ENCODE measurements at regions not wholly inside any gene's neighbourhood (a gene's known extent, or its start where the extent isn't known, plus 50 kb on each side); places are given as distances from the start of the nearest gene placed in this dataset.

DNA sequence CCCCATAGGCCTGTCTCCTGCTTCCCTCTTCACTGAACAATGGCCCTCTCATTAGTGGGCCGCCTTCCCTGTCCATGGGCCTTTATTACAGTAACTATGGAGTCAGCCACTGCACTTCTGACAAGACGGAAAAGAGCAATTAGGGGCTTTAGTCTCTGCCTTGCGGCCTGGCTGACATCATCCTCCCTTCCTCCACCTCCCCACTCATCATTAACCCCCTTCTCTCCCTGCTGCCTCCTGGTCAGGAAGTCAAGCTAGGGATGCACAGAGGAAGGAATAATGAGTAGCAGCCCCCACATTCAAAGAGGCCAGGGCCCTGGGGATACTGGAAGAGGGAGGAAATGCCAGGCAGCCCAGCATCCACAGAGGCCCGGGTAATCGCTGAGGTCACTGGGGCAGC is 101.6 kb upstream of the PLXNA4 start:
- DNase-seq: no peak
- no peak overlapping the region for H3K27ac ChIP-seq
- H3K4me3 ChIP-seq: no peak overlapping the region
- H3K9me3 ChIP-seq: no peaks in the 10 kb centered on the region
- TF ChIP-seq, protein P1, sequence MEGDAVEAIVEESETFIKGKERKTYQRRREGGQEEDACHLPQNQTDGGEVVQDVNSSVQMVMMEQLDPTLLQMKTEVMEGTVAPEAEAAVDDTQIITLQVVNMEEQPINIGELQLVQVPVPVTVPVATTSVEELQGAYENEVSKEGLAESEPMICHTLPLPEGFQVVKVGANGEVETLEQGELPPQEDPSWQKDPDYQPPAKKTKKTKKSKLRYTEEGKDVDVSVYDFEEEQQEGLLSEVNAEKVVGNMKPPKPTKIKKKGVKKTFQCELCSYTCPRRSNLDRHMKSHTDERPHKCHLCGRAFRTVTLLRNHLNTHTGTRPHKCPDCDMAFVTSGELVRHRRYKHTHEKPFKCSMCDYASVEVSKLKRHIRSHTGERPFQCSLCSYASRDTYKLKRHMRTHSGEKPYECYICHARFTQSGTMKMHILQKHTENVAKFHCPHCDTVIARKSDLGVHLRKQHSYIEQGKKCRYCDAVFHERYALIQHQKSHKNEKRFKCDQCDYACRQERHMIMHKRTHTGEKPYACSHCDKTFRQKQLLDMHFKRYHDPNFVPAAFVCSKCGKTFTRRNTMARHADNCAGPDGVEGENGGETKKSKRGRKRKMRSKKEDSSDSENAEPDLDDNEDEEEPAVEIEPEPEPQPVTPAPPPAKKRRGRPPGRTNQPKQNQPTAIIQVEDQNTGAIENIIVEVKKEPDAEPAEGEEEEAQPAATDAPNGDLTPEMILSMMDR (IDR thresholded peaks at IDR 0.05): no peak
- no peak for TF ChIP-seq POLR2A (IDR thresholded peaks at IDR 0.05)
- H3K36me3 ChIP-seq: no peaks in the 10 kb centered on the region
- 62 to 73% (median 70%) methylated on average over 5 of the region's 5 CpGs for WGBS, 4 donors
- peaks cover 0 to 3% (median 0%) of the 10 kb centered on the region in 9 donors for H3K27me3 ChIP-seq
- H3K4me1 ChIP-seq: no peaks in the 10 kb centered on the region
- intact Hi-C loops (cut with DNase I): no loop called here
- ATAC-seq: no peak

DNA sequence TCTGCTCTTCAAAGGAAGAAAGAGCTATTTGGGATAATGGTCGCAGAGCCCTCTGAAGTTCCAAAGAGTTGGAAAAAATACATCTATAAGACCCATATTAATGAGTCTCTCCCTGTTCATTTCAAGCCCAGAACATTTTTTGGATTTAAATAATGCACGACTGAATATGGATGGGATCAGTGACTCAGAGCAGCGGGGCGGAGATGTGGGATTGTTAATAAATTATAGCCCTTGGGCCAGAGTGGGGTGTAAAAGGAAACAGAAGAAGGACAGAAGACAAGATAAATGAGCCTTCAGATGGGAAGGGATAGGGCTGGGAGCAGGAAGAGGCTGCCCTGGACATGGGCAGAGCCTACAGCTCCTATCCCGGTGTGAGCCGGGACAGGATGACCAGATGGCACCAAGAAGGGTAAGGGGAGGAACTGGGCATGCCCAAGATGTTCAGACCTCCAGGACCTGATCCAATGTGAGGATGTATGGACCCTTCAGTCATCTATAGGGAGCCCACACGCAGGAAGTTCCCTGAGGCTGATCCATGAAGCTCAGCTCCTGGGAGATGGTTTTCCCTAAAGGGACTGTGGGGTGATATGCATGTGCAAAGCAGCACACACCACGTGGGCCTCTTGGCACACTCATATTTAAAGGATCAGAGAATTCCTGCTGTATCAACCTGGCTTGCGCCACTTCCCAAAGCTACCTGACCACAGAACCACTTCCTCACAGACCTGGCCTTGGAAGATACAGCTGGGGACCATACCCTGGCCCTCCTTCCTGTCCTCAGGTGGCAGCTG is 96.1 kb upstream of the PLXNA4 start:
- Histone ChIP-seq H3K4me3 (no peak overlapping the region), H3K36me3 (no peaks in the 10 kb centered on the region), H3K27me3 (no peaks in the 10 kb centered on the region), H3K4me1 (no peaks in the 10 kb centered on the region), H3K27ac (no peak overlapping the region), H3K9me3 (no peaks in the 10 kb centered on the region)
- DNase-seq: no peak
- ATAC-seq: no peak
- WGBS, 4 donors: 86 to 90% (median 87%) methylated on average over 8 to 9 of the region's 9 CpGs
- TF ChIP-seq, protein P1 (IDR thresholded peaks at IDR 0.05): no peak
- TF ChIP-seq POLR2A (IDR thresholded peaks at IDR 0.05): no peak
- intact Hi-C loops (cut with DNase I): no loop called here

DNA sequence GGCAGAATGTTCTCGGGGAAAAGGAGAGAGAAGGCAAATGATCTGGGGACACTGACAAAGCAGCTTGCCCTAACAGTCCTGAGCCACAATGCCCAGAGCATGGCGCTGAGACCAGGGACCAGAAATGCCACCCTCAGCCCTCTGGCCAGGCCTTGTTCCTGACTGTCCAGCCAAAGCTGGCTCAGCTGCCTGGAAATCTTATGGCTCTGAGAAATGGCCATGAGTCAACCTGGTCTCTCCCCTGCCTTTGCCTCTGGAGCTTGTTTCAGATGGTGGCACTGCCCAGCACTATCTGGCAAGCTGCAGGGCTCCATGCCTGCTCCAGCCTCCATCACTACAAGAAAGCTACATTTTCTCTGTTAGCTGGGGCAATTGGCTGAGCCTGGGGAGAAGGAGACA is 90.5 kb upstream of the PLXNA4 start:
- no peaks in the 10 kb centered on the region for H3K27me3 ChIP-seq
- 92 to 96% (median 94%) methylated on average over 2 of the region's 2 CpGs for WGBS, 4 donors
- DNase-seq (no peak), ATAC-seq (no peak)
- no peaks in the 10 kb centered on the region for H3K36me3 ChIP-seq
- H3K4me1 ChIP-seq: peaks cover 0 to 8% (median 0%) of the 10 kb centered on the region in 12 donors
- TF ChIP-seq, protein P1 (IDR thresholded peaks at IDR 0.05): no peak
- no peak for TF ChIP-seq POLR2A (IDR thresholded peaks at IDR 0.05)
- peaks cover 0 to 4% (median 0%) of the 10 kb centered on the region in 12 donors for H3K9me3 ChIP-seq
- intact Hi-C loops (cut with DNase I): no loop called here
- H3K4me3 ChIP-seq: no peak overlapping the region
- no peak overlapping the region for H3K27ac ChIP-seq

DNA sequence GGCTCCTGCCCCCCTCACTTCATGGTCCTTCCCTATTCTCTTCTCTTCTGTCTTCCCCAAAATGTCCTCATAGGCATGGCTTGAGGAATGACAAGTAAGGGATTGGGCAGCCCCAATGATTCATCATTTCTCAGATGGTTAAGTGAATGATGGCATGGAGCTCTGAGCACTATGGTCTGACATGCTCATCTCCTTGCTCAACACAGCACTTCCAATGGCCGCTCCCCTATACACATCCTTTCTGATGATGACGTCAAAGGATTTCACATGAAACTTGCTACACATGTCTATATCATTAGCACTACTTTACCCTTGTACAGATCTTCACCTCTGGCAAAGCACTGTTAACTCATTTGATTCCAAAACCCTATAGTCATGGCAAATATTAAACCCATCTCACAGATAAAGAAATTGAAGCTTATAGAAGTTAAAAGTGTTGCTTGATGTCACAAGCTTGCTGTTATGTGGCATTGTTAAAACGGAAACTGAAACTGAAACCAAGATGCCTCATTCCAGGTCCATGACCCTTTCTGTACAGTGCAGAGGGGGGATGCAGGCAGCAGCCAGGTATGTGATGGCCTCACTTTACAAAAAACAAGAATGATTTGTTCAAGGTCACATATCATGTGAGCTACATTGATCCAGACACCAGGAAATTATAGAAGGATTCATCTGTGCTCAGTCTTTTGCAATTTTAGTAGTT is 90.0 kb upstream of the PLXNA4 start:
- peaks cover 0 to 4% (median 0%) of the 10 kb centered on the region in 12 donors for H3K9me3 ChIP-seq
- peaks cover 0 to 8% (median 0%) of the 10 kb centered on the region in 12 donors for H3K4me1 ChIP-seq
- no peaks in the 10 kb centered on the region for H3K27me3 ChIP-seq
- no peak for ATAC-seq
- 62 to 73% (median 67%) methylated on average over 3 of the region's 3 CpGs for WGBS, 4 donors
- H3K36me3 ChIP-seq: no peaks in the 10 kb centered on the region
- intact Hi-C loops (cut with DNase I): no loop called here
- no peak for DNase-seq
- no peak overlapping the region for H3K4me3 ChIP-seq
- no peak for TF ChIP-seq POLR2A (IDR thresholded peaks at IDR 0.05)
- TF ChIP-seq, protein P1 (IDR thresholded peaks at IDR 0.05): no peak
- no peak overlapping the region for H3K27ac ChIP-seq

Measured in heart left ventricle (tissue), 16 donors.